Thoracic aorta (tissue), 2 donors: ENCODE measurements at regions not wholly inside any gene's neighbourhood (a gene's known extent, or its start where the extent isn't known, plus 50 kb on each side); places are given as distances from the start of the nearest gene placed in this dataset.

Experiments used
- ATAC-seq: fragments of 150-250 bp; one replicate; pipeline ENCODE4 v1.8.0; 2017; ENCODE audit warnings: low read depth; ENCODE audit not compliant: insufficient number of reproducible peaks, low FRiP score
- DNase-seq: peaks from one replicate; pipeline ENCODE4 v3.0.0-alpha.2; 2020; ENCODE audit warnings: low spot score
- H3K27ac ChIP-seq, 2 donors: fragments of 200-600 bp; sonication (generic); 1 replicate in 1 of 2; 2 replicates in 1 of 2; pipeline ENCODE4 v1.5.1; 2016; ENCODE audit warnings: mild to moderate bottlenecking in 2 of 2, moderate library complexity in 2 of 2
- H3K27me3 ChIP-seq: fragments of 200-600 bp; sonication (generic); replicated peaks from 2 replicates; pipeline ENCODE4 v1.6.0; 2016; ENCODE audit warnings: mild to moderate bottlenecking; ENCODE audit not compliant: insufficient read depth
- H3K36me3 ChIP-seq: fragments of 200-600 bp; sonication (generic); one replicate; pipeline ENCODE4 v1.5.1; 2016
- H3K4me1 ChIP-seq, 2 donors: fragments of 200-600 bp; sonication (generic); 1 replicate in 1 of 2; 2 replicates in 1 of 2; pipeline versions ENCODE4 v1.5.1 to v1.6.0; 2016; ENCODE audit warnings: low read depth in 2 of 2, mild to moderate bottlenecking in 1 of 2; ENCODE audit not compliant: control insufficient read depth in 1 of 2
- H3K4me3 ChIP-seq: fragments of 200-600 bp; sonication (generic); 2 replicates; pipeline ENCODE4 v1.5.1; 2016; ENCODE audit warnings: mild to moderate bottlenecking
- H3K9me3 ChIP-seq: fragments of 200-600 bp; sonication (generic); 2 replicates; pipeline ENCODE4 v1.5.1; 2016
- CTCF ChIP-seq: fragments of 200-600 bp; sonication (generic); IDR thresholded peaks from one replicate; pipeline ENCODE4 v1.5.1; 2019; ENCODE audit warnings: antibody characterized with exemption

GRCh38 chr7:91645542-91645941 lies 235.0 kb downstream of the MTERF1 start:
- DNase-seq (no peak), ATAC-seq (no peak)
- H3K9me3 ChIP-seq, result no peaks in the 10 kb centered on the region
- no peaks in the 10 kb centered on the region for H3K27me3 ChIP-seq
- TF ChIP-seq CTCF, result no peak
- no peaks in the 10 kb centered on the region for H3K36me3 ChIP-seq
- H3K4me3 ChIP-seq, result no peak overlapping the region
- H3K4me1 ChIP-seq, result no peaks in the 10 kb centered on the region
- no peak overlapping the region for H3K27ac ChIP-seq

DNA sequence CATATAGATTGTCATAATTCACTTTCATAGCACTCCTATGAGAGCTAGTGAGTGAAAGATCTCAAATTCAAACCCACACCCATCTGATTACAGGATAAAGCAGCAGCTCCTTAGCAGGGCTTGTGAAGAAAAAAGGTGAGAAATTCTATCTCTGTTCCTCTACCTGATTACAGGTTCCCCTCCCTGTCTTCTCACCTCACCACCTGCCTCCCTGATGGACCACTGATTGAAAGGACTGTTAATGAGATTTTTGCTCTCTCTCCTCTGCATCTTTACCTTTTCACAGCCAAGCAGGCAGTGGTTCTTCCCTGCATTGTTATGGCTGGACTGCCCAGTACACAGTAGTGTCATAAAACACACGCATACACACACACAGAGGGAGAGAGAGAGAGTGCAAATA lies 228.5 kb downstream of the MTERF1 start:
- TF ChIP-seq CTCF, result no peak
- H3K4me3 ChIP-seq, result no peak overlapping the region
- no peak overlapping the region for H3K27ac ChIP-seq
- no peaks in the 10 kb centered on the region for H3K9me3 ChIP-seq
- H3K27me3 ChIP-seq, result no peaks in the 10 kb centered on the region
- ATAC-seq, result no peak
- no peaks in the 10 kb centered on the region for H3K36me3 ChIP-seq
- no peak for DNase-seq
- no peaks in the 10 kb centered on the region for H3K4me1 ChIP-seq

DNA sequence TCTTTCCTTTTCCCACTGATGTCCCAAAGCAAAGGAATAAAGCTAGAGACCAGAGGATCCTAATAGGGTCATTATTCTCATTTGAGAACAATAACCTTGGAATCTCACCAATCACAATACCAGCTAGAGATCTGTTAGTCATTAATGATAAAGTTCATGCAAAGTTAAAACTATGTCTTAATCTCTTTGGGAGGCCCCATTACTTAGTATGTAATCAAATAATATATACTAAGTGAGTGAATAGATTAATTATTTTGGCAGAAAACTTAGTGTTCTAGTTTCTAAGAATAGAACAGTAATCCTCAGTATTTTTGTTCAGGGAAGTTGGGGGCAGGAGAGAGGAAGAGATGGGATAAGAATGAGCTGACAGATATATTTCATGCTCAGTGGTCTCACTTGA lies 227.2 kb downstream of the MTERF1 start:
- no peaks in the 10 kb centered on the region for H3K4me1 ChIP-seq
- no peaks in the 10 kb centered on the region for H3K36me3 ChIP-seq
- no peaks in the 10 kb centered on the region for H3K9me3 ChIP-seq
- no peak overlapping the region for H3K27ac ChIP-seq
- TF ChIP-seq CTCF, result no peak
- no peak overlapping the region for H3K4me3 ChIP-seq
- H3K27me3 ChIP-seq, result no peaks in the 10 kb centered on the region
- no peak for DNase-seq
- ATAC-seq, result no peak

DNA sequence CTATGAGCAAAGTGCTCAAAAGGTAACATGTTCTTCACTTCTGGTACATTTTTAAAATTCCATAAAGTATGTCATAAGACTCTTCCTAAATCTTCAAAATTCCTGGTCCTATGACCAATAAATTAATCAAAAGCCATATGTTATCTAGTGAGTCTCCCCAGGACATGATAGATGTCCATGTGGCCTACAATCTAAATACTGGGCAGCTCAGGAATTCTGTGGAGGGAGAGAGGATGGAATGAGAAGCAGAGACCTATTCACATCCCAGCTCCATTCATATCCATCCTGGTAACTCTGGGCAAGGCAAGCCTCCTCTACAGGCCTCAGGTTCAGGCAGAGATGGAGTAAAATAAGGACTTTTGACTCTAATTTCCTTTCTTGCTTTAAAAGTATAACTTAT lies 224.8 kb downstream of the MTERF1 start:
- H3K36me3 ChIP-seq, result no peaks in the 10 kb centered on the region
- no peak for TF ChIP-seq CTCF
- no peaks in the 10 kb centered on the region for H3K9me3 ChIP-seq
- H3K27ac ChIP-seq, result no peak overlapping the region
- H3K27me3 ChIP-seq, result no peaks in the 10 kb centered on the region
- ATAC-seq (no peak), DNase-seq (no peak)
- no peaks in the 10 kb centered on the region for H3K4me1 ChIP-seq
- no peak overlapping the region for H3K4me3 ChIP-seq

DNA sequence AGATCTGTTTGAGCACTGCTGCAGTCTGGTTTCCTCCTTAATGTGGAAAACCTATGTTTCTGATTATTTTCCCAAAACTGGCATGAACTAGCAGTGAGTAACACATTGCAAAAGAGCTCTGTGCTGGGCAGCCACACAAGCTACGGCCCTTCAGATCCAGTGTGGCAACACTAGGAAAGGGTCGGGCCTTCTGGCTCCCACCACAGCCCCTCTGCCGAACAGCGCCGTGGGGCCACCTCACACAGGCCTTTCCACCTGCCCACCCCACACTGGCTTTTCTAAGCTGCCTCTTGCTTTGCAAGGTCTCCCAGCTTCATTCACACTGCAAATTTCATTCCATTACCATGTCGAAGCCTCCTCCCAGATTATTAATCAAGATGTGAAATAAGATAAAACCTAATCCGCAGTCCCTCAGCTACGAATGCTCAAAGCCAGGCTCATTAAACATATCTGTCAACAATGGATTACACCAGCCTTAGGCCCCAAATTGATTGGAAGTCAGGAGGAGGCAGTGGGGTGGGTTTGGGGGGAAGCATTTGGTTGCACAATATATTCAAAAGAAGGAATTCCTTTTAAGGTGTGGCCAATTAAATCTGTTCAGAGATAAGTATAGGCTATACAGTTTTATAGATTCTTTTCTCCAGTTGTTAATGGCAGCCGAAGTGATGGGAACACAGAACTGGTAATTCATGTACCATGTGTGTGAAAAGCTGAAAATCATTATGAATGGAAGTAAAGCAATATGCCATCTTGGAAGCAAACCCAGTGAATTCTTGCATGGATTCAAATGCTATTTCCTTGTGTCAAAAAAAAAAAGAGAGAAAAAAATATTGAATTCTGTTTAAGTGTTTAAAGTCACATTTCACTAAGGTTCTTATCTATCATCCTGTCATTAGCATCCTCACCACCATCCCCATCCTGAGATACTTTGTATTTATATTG lies 223.7 kb downstream of the MTERF1 start:
- DNase-seq (no peak), ATAC-seq (no peak)
- no peaks in the 10 kb centered on the region for H3K27me3 ChIP-seq

More for the DNA sequence above, 223.7 kb downstream of the MTERF1 start:
- no peaks in the 10 kb centered on the region for H3K4me1 ChIP-seq
- H3K36me3 ChIP-seq, result no peaks in the 10 kb centered on the region
- H3K27ac ChIP-seq, result no peak overlapping the region
- no peak for TF ChIP-seq CTCF
- no peak overlapping the region for H3K4me3 ChIP-seq
- no peaks in the 10 kb centered on the region for H3K9me3 ChIP-seq
